HepG2 (cell line): ENCODE measurements at regions not wholly inside any gene's neighbourhood (a gene's known extent, or its start where the extent isn't known, plus 50 kb on each side); places are given as distances from the start of the nearest gene placed in this dataset.

ENCODE experiments used
- ATAC-seq: fragments of 200-7000 bp; cut with Tn5 transposase; 3 replicates; pipeline ENCODE4 v1.9.1; 2020; ENCODE audit warnings: mild to moderate bottlenecking, moderate library complexity
- BruUV-seq: library from RNA; stranded (reverse); fragments of 400-500 nt; replicated peaks from 2 replicates; lab custom pipeline; 2021; lab: Mats Ljungman, UMichigan
- CTCF ChIA-PET: fragments of 300-600 bp; formaldehyde crosslinking; extraction: SDS; loops from one replicate; lab custom pipeline; 2021; ENCODE audit warnings: low total read pairs, inconsistent platforms, low intra/inter-chr PET ratio; lab: Yijun Ruan, JAX
- POLR2A ChIA-PET: fragments of 350-600 bp; sonication (Branson Sonifier 250); formaldehyde crosslinking; loops from one replicate; lab custom pipeline; 2020; ENCODE audit warnings: antibody characterized with exemption, inconsistent platforms; lab: Yijun Ruan, JAX
- DNase-seq: peaks from one replicate; pipeline ENCODE4 v3.0.0-alpha.2; 2015; ENCODE audit warnings: low spot score
- FAIRE-seq: peaks from 3 replicates; lab custom pipeline; 2011; peaks lifted over from hg19 to GRCh38; lab: Jason Lieb, UNC
- H2AFZ ChIP-seq: one replicate; pipeline ENCODE4 v1.6.1; 2011; ENCODE audit warnings: low read length, inconsistent platforms
- H3K27ac ChIP-seq: fragments of 300-600 bp; 3 replicates; pipeline ENCODE4 v1.8.0; 2011; ENCODE audit warnings: mixed run types, mild to moderate bottlenecking, mixed read lengths, low read length, inconsistent platforms; ENCODE audit not compliant: insufficient read depth; ENCODE audit errors: extremely low read length
- H3K27me3 ChIP-seq, 2 experiments: fragments of 200-600 bp in 1 of 2; 2 replicates in 1 of 2; 3 replicates in 1 of 2; pipeline versions ENCODE4 v1.6.0 to v1.8.0; 2011; ENCODE audit warnings: low read length in 2 of 2, mild to moderate bottlenecking in 2 of 2, moderate library complexity in 2 of 2, inconsistent platforms in 1 of 2; ENCODE audit not compliant: insufficient read depth in 2 of 2, control insufficient read depth in 1 of 2
- H3K36me3 ChIP-seq, 2 experiments: fragments of 200-600 bp in 1 of 2; replicated peaks in 1 of 2; 2 replicates in 1 of 2; 3 replicates in 1 of 2; pipeline versions ENCODE4 v1.5.1 to v1.8.0; 2011; ENCODE audit warnings: low read length in 2 of 2, inconsistent platforms in 1 of 2; ENCODE audit not compliant: insufficient read depth in 2 of 2, control insufficient read depth in 1 of 2
- H3K4me1 ChIP-seq: 2 replicates; pipeline ENCODE4 v1.5.1; 2012; ENCODE audit warnings: low read length, inconsistent platforms; ENCODE audit not compliant: insufficient read depth
- H3K4me2 ChIP-seq: 2 replicates; pipeline ENCODE4 v1.6.0; 2011; ENCODE audit warnings: low read depth, low read length, inconsistent platforms
- H3K4me3 ChIP-seq, 3 experiments: fragments of 200-600 bp in 1 of 3; sonication (generic), shearing (Covaris generic) in 1 of 3; replicated peaks in 1 of 3; 2 replicates each; pipeline ENCODE4 v1.5.1; 2011 to 2016; ENCODE audit warnings: low read length in 3 of 3, inconsistent platforms in 2 of 3, low read depth in 2 of 3, mild to moderate bottlenecking in 2 of 3, control low read depth in 1 of 3, mixed read lengths in 1 of 3; ENCODE audit not compliant: insufficient read depth in 1 of 3
- H3K79me2 ChIP-seq: one replicate; pipeline ENCODE4 v1.6.1; 2011; ENCODE audit warnings: low read length, inconsistent platforms; ENCODE audit not compliant: insufficient read depth
- H3K9ac ChIP-seq: 2 replicates; pipeline ENCODE4 v1.6.0; 2011; ENCODE audit warnings: mild to moderate bottlenecking, low read depth, low read length, inconsistent platforms; ENCODE audit not compliant: insufficient read depth
- H3K9me3 ChIP-seq: 2 replicates; pipeline ENCODE4 v1.5.1; 2012; ENCODE audit warnings: mild to moderate bottlenecking, low read length
- H4K20me1 ChIP-seq: 2 replicates; pipeline ENCODE4 v1.6.0; 2011; ENCODE audit warnings: inconsistent platforms, mild to moderate bottlenecking, low read length, moderate library complexity; ENCODE audit not compliant: insufficient read depth
- JARID2 ChIP-seq: sonication (generic); formaldehyde crosslinking; IDR thresholded peaks from 2 replicates; pipeline ENCODE4 v1.8.1; 2023; ENCODE audit warnings: missing genetic modification reagents, inconsistent platforms; ENCODE audit not compliant: insufficient replicate concordance
- MAFF ChIP-seq: IDR thresholded peaks from 2 replicates; pipeline ENCODE4 v1.6.1; 2011; ENCODE audit warnings: low read depth, low read length, improper control_type of control experiment
- MAFK ChIP-seq, 2 experiments: IDR thresholded peaks in 1 of 2; conservative IDR thresholded peaks in 1 of 2; 2 replicates each; pipeline ENCODE4 v1.6.1; 2011; ENCODE audit warnings: improper control_type of control experiment in 2 of 2, low read length in 2 of 2
- NR1H2 ChIP-seq: sonication (generic); formaldehyde crosslinking; IDR thresholded peaks from 2 replicates; pipeline ENCODE4 v1.8.1; 2022; ENCODE audit warnings: low read depth, missing genetic modification reagents, borderline replicate concordance
- PAF1 ChIP-seq: IDR thresholded peaks from 2 replicates; pipeline ENCODE4 v1.6.1; 2016; ENCODE audit warnings: missing genetic modification reagents, missing compliant biosample characterization
- STAG1 ChIP-seq: sonication (generic); formaldehyde crosslinking; IDR thresholded peaks from 2 replicates; pipeline ENCODE4 v1.4.0; 2020; ENCODE audit warnings: missing genetic modification reagents
- ZBTB49 ChIP-seq: sonication (generic); formaldehyde crosslinking; IDR thresholded peaks from 2 replicates; pipeline ENCODE4 v1.4.0; 2020; ENCODE audit warnings: missing genetic modification reagents, borderline replicate concordance
- ZKSCAN5 ChIP-seq: sonication (generic); formaldehyde crosslinking; IDR thresholded peaks from 2 replicates; pipeline ENCODE4 v1.5.1; 2020; ENCODE audit warnings: mild to moderate bottlenecking, missing genetic modification reagents
- ZNF274 ChIP-seq: sonication (generic); formaldehyde crosslinking; IDR thresholded peaks from 2 replicates; pipeline ENCODE4 v1.5.1; 2020; ENCODE audit warnings: mild to moderate bottlenecking, missing genetic modification reagents
- ZNF616 ChIP-seq: sonication (generic); formaldehyde crosslinking; IDR thresholded peaks from 2 replicates; pipeline ENCODE4 v1.5.0; 2020; ENCODE audit warnings: low read depth, mild to moderate bottlenecking, missing genetic modification reagents
- WGBS: methylation state at CpG from one replicate; pipeline ENCODE4 v1.1.6; 2017; ENCODE audit warnings: low lambda C conversion rate; 5-methylcytosine and 5-hydroxymethylcytosine counted together
- in situ Hi-C: cut with HindIII; loops from 2 replicates; pipeline ENCODE4 v1.10.0; 2017; ENCODE audit warnings: low pct_unique_long_range_greater_than_20kb; ENCODE audit not compliant: extremely low pct_ligation_motif_present
- intact Hi-C: fragments of 100-400 bp; cut with micrococcal nuclease; formaldehyde crosslinking; loops from one replicate; pipeline ENCODE4 v1.10.0; 2022; ENCODE audit not compliant: unreplicated experiment
- TF ChIP-seq, protein P1 (sequence below): IDR thresholded peaks from 2 replicates; pipeline ENCODE4 v1.6.1; 2018; ENCODE audit warnings: missing genetic modification reagents
- TF ChIP-seq, protein P2 (sequence below): sonication (generic); formaldehyde crosslinking; IDR thresholded peaks from 2 replicates; pipeline ENCODE4 v1.4.0; 2020; ENCODE audit warnings: mild to moderate bottlenecking, missing genetic modification reagents

DNA sequence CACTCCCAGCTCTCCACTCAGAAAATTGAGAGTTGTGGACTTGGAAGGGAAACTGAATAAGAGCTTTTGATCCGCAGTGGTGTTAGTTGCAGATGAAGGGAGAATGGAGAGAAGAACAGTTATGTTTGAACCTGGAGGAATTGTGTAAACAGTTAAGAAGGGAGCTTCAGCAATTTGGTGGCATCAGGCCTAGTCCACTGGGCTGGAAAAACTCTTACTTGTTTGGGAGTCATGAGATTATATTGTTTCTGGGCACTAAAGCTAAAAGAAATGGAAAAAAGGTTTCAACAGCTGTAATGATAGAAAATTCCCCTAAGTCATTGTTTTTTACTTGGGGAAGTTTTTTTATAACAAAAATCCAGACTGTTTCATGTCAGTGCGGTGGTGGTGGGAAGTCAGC, 256.1 kb upstream of the C1orf87 start (continued):
- TF ChIP-seq, protein P1, sequence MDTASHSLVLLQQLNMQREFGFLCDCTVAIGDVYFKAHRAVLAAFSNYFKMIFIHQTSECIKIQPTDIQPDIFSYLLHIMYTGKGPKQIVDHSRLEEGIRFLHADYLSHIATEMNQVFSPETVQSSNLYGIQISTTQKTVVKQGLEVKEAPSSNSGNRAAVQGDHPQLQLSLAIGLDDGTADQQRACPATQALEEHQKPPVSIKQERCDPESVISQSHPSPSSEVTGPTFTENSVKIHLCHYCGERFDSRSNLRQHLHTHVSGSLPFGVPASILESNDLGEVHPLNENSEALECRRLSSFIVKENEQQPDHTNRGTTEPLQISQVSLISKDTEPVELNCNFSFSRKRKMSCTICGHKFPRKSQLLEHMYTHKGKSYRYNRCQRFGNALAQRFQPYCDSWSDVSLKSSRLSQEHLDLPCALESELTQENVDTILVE (CRISPR knock-in tag), result no peak

DNA sequence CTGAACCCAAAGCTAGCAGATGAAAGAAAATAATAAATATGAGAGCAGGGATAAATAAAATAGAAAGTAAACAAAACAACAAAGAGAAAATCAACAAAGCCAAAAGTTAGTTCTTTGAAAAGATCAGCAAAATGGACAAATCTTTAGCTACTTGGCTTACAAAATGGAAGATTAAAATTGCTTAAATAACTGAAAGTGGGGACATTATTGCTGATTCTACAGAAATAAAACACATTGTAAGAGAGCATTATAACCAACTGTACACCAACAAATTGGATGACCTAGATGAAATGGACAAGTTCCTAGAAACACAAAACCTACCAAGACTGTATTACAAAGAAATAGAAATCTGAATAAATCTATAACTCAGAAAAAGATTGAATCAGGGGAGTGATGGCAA, 238.3 kb upstream of the C1orf87 start:
- in situ Hi-C loops (no loop called here), intact Hi-C loops (no loop called here)
- ATAC-seq (no peak), FAIRE-seq (no peak), DNase-seq (no peak)
- Histone ChIP-seq H2AFZ (no peak overlapping the region), H3K36me3 (no peaks in the 10 kb centered on the region), H3K4me3 (no peak overlapping the region), H3K4me1 (no peaks in the 10 kb centered on the region), H3K9ac (no peak overlapping the region), H4K20me1 (no peaks in the 10 kb centered on the region), H3K9me3 (no peaks in the 10 kb centered on the region), H3K79me2 (no peaks in the 10 kb centered on the region), H3K27me3 (no peaks in the 10 kb centered on the region), H3K27ac (no peak overlapping the region), H3K4me2 (no peak overlapping the region)
- ChIA-PET CTCF (no interaction called here), POLR2A (no interaction called here)
- BruUV-seq, result no TSS peak
- TF ChIP-seq MAFK (conservative IDR thresholded peaks at IDR 0.05 in 1 of 2, IDR thresholded peaks at IDR 0.05 in 1 of 2; ENCODE audit: low read length in 2 of 2) (peak; percentile 43 to 65; a peak in 3 of 4 replicates), ZKSCAN5 (no peak), MAFF (peak; percentile 66), STAG1 (no peak)

GRCh38 chr1:60299581-60299980, 226.0 kb upstream of the C1orf87 start:
- Histone ChIP-seq H3K4me1 (no peaks in the 10 kb centered on the region), H3K4me2 (no peak overlapping the region), H3K4me3 (no peak overlapping the region), H3K27me3 (no peaks in the 10 kb centered on the region), H3K36me3 (no peaks in the 10 kb centered on the region), H3K79me2 (no peaks in the 10 kb centered on the region), H3K9ac (no peak overlapping the region), H3K27ac (no peak overlapping the region), H2AFZ (no peak overlapping the region), H4K20me1 (no peaks in the 10 kb centered on the region), H3K9me3 (no peaks in the 10 kb centered on the region)
- BruUV-seq, result no TSS peak
- in situ Hi-C loops (no loop called here), intact Hi-C loops (no loop called here)
- DNase-seq (no peak), ATAC-seq (no peak), FAIRE-seq (no peak)
- POLR2A ChIA-PET, result no interaction called here
- CTCF ChIA-PET, result no interaction called here
- 1% methylated on average over 5 of the region's 5 CpGs for WGBS
- TF ChIP-seq PAF1, result no peak
- TF ChIP-seq ZNF616, result no peak
- TF ChIP-seq ZBTB49, result no peak
- TF ChIP-seq JARID2 (CRISPR knock-in tag), result no peak
- TF ChIP-seq, protein P2, sequence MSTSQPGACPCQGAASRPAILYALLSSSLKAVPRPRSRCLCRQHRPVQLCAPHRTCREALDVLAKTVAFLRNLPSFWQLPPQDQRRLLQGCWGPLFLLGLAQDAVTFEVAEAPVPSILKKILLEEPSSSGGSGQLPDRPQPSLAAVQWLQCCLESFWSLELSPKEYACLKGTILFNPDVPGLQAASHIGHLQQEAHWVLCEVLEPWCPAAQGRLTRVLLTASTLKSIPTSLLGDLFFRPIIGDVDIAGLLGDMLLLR, result no peak
- no peak for TF ChIP-seq ZNF274 (CRISPR knock-in tag)
- TF ChIP-seq NR1H2 (CRISPR knock-in tag), result no peak
